Central memory CD4-positive, alpha-beta T cell (primary cell): ENCODE measurements at regions not wholly inside any gene's neighbourhood (a gene's known extent, or its start where the extent isn't known, plus 50 kb on each side); places are given as distances from the start of the nearest gene placed in this dataset.

ENCODE experiments used
- DNase-seq: peaks from one replicate; pipeline ENCODE4 v3.0.0; 2022

- no peak for DNase-seq
These were observed 101.4 kb upstream of the ACTRT2 start for GRCh38 chr1:2919841-2920240.

- no peak for DNase-seq
These were observed 100.7 kb upstream of the ACTRT2 start for GRCh38 chr1:2920421-2921015.

GRCh38 chr1:2921970-2922686 is 99.1 kb upstream of the ACTRT2 start:
- peak; percentile 10 for DNase-seq

GRCh38 chr1:2923351-2923750 is 97.9 kb upstream of the ACTRT2 start:
- no peak for DNase-seq

- DNase-seq = no peak
These were observed 96.0 kb upstream of the ACTRT2 start for GRCh38 chr1:2925291-2925690.

GRCh38 chr1:2925918-2926317 is 95.3 kb upstream of the ACTRT2 start:
- DNase-seq = no peak

GRCh38 chr1:2926447-2927055 is 94.7 kb upstream of the ACTRT2 start:
- no peak for DNase-seq

GRCh38 chr1:2927393-2928360 is 93.6 kb upstream of the ACTRT2 start:
- DNase-seq = no peak

GRCh38 chr1:2928366-2929325 is 92.6 kb upstream of the ACTRT2 start:
- DNase-seq = no peak

- DNase-seq = no peak
These were observed 91.9 kb upstream of the ACTRT2 start for GRCh38 chr1:2929335-2929734.

GRCh38 chr1:2930016-2930815 is 91.1 kb upstream of the ACTRT2 start:
- no peak for DNase-seq

GRCh38 chr1:2930913-2931723 is 90.1 kb upstream of the ACTRT2 start:
- DNase-seq = no peak

- DNase-seq = no peak
These were observed 89.4 kb upstream of the ACTRT2 start for GRCh38 chr1:2931724-2932401.

GRCh38 chr1:2932671-2933350 is 88.5 kb upstream of the ACTRT2 start:
- no peak for DNase-seq

- no peak for DNase-seq
These were observed 87.7 kb upstream of the ACTRT2 start for GRCh38 chr1:2933431-2934155.

GRCh38 chr1:2934156-2934540 is 87.1 kb upstream of the ACTRT2 start:
- DNase-seq = no peak

- DNase-seq = no peak
These were observed 86.6 kb upstream of the ACTRT2 start for GRCh38 chr1:2934642-2935081.

GRCh38 chr1:2935184-2935583 is 86.1 kb upstream of the ACTRT2 start:
- no peak for DNase-seq
